ENCODE measurements at regions not wholly inside any gene's neighbourhood (a gene's known extent, or its start where the extent isn't known, plus 50 kb on each side); places are given as distances from the start of the nearest gene placed in this dataset.

GRCh38 chr12:73445658-73446324, 1091.8 kb upstream of the ATXN7L3B start:
- H3K4me1 Mint-ChIP-seq (ENCODE audit: insufficient read depth, unreplicated experiment) = peaks cover 9% of the 10 kb centered on the region
- no peak overlapping the region for H3K27ac Mint-ChIP-seq (ENCODE audit: low read depth, unreplicated experiment)
- no TSS peak for BruUV-seq (replicated peaks)
- no peaks in the 10 kb centered on the region for H3K27me3 Mint-ChIP-seq (ENCODE audit: insufficient read depth, unreplicated experiment)
- no peak for TF ChIP-seq CTCF (IDR thresholded peaks at IDR 0.05; ENCODE audit: unreplicated experiment)
- DNase-seq (ENCODE audit: unreplicated experiment) = no peak
- intact Hi-C loops (cut with micrococcal nuclease) = no loop called here
- ChIA-PET CTCF (no interaction called here), POLR2A (no interaction called here)
- H3K36me3 Mint-ChIP-seq (ENCODE audit: insufficient read depth, unreplicated experiment) = no peaks in the 10 kb centered on the region
- H3K4me3 Mint-ChIP-seq (ENCODE audit: unreplicated experiment) = peak overlapping the region; percentile 10
- no peaks in the 10 kb centered on the region for H3K9me3 Mint-ChIP-seq (ENCODE audit: unreplicated experiment)

- H3K27ac Mint-ChIP-seq (ENCODE audit: low read depth, unreplicated experiment) = no peak overlapping the region
- H3K4me1 Mint-ChIP-seq (ENCODE audit: insufficient read depth, unreplicated experiment) = no peaks in the 10 kb centered on the region
- intact Hi-C loops (cut with micrococcal nuclease) = no loop called here
- H3K27me3 Mint-ChIP-seq (ENCODE audit: insufficient read depth, unreplicated experiment) = no peaks in the 10 kb centered on the region
- no peak overlapping the region for H3K4me3 Mint-ChIP-seq (ENCODE audit: unreplicated experiment)
- POLR2A ChIA-PET = no interaction called here
- no peak for DNase-seq (ENCODE audit: unreplicated experiment)
- CTCF ChIA-PET = no interaction called here
- no peaks in the 10 kb centered on the region for H3K9me3 Mint-ChIP-seq (ENCODE audit: unreplicated experiment)
- BruUV-seq (replicated peaks) = no TSS peak
- no peaks in the 10 kb centered on the region for H3K36me3 Mint-ChIP-seq (ENCODE audit: insufficient read depth, unreplicated experiment)
- no peak for TF ChIP-seq CTCF (IDR thresholded peaks at IDR 0.05; ENCODE audit: unreplicated experiment)
These were observed 1084.8 kb upstream of the ATXN7L3B start for GRCh38 chr12:73452672-73453469.

GRCh38 chr12:73460212-73460611, 1077.4 kb upstream of the ATXN7L3B start:
- H3K4me3 Mint-ChIP-seq (ENCODE audit: unreplicated experiment) = no peak overlapping the region
- H3K36me3 Mint-ChIP-seq (ENCODE audit: insufficient read depth, unreplicated experiment) = no peaks in the 10 kb centered on the region
- no peak overlapping the region for H3K27ac Mint-ChIP-seq (ENCODE audit: low read depth, unreplicated experiment)
- intact Hi-C loops (cut with micrococcal nuclease) = no loop called here
- CTCF ChIA-PET = no interaction called here
- BruUV-seq (replicated peaks) = no TSS peak
- no peaks in the 10 kb centered on the region for H3K9me3 Mint-ChIP-seq (ENCODE audit: unreplicated experiment)
- no peaks in the 10 kb centered on the region for H3K27me3 Mint-ChIP-seq (ENCODE audit: insufficient read depth, unreplicated experiment)
- POLR2A ChIA-PET = interaction anchor here (0.7 kb wide), 1 partner anchor 18 kb away, joined by 3 read pairs; no protein-coding TSS in a partner anchor
- peak; percentile 1 for DNase-seq (ENCODE audit: unreplicated experiment)
- TF ChIP-seq CTCF (IDR thresholded peaks at IDR 0.05; ENCODE audit: unreplicated experiment) = no peak
- H3K4me1 Mint-ChIP-seq (ENCODE audit: insufficient read depth, unreplicated experiment) = no peaks in the 10 kb centered on the region

- CTCF ChIA-PET = no interaction called here
- Mint-ChIP-seq H3K4me1 (ENCODE audit: insufficient read depth, unreplicated experiment) (no peaks in the 10 kb centered on the region), H3K27me3 (ENCODE audit: insufficient read depth, unreplicated experiment) (no peaks in the 10 kb centered on the region), H3K4me3 (ENCODE audit: unreplicated experiment) (no peak overlapping the region), H3K9me3 (ENCODE audit: unreplicated experiment) (peaks cover 9% of the 10 kb centered on the region), H3K36me3 (ENCODE audit: insufficient read depth, unreplicated experiment) (no peaks in the 10 kb centered on the region), H3K27ac (ENCODE audit: low read depth, unreplicated experiment) (no peak overlapping the region)
- POLR2A ChIA-PET = no interaction called here
- DNase-seq (ENCODE audit: unreplicated experiment) = no peak
- no TSS peak for BruUV-seq (replicated peaks)
- intact Hi-C loops (cut with micrococcal nuclease) = no loop called here
- TF ChIP-seq CTCF (IDR thresholded peaks at IDR 0.05; ENCODE audit: unreplicated experiment) = no peak
These were observed 1072.5 kb upstream of the ATXN7L3B start for GRCh38 chr12:73465106-73465505.
